GM18519 (cell line): ENCODE measurements at regions not wholly inside any gene's neighbourhood (a gene's known extent, or its start where the extent isn't known, plus 50 kb on each side); places are given as distances from the start of the nearest gene placed in this dataset.
"Not testable (repeated sequence)": the region's sequence is repeated elsewhere in the genome, so short reads cannot be mapped to it uniquely, and the experiment has no call there.

Experiments used
- ATAC-seq: cut with Tn5 transposase; IDR thresholded peaks from one replicate; pipeline ENCODE4 v1.9.1; 2021; ENCODE audit warnings: mild to moderate bottlenecking, moderate library complexity; ENCODE audit not compliant: unreplicated experiment, low FRiP score

DNA sequence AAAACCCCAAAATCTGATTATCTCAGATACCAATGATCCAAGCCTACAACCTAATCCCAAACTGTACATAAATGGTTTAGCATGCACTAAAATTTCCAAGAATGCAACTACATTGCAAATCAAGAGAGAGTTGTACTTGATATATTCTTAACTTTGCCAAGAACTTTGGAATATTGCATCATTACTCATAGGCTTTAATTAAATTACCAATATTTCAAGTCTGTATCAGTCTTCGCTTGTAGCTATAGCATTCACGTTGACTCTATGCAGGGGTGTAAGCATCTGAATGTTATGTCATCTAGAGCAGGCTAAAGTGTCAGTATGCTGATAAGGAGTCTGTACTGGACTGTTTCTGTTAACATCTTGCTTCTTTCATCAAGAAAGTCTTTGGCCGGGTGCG, 56.3 kb downstream of the FOXI3 start:
- no peak for ATAC-seq

DNA sequence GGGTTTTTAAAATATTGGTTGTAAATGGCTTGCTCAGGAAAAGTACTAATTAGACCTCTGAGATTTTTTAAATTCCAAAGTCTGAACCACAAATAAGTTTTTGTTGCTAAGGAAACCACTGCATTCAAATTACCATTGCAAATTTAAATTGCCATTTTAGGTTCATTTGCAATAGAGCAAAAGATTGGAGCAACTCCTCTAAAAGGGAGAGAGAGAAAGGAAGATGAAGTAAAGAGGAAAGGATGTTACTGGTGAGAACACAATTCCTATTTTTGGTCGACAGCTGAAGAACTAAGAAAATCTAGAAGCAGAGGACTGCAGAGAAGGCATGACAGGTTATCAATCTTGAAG, 74.9 kb downstream of the FOXI3 start:
- ATAC-seq: no peak

DNA sequence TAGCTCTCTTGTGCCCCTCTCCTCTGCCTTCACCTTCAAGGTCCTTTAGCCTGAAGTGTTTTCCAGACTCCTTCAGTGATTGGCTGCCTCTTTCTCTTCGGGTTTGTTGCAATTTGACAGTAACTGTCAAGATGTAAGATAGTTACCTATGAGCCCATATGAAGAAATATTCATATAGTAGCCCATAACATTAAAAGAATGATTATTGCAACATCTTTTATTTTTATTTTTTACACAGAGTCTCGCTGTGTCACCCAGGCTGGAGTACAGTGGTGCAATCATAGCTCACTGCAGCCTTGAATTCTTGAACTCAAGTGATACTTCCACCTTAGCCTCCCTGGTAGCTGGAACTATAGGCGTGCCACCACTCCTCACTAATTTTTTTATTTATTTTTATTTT, 80.5 kb downstream of the FOXI3 start:
- no peak for ATAC-seq

DNA sequence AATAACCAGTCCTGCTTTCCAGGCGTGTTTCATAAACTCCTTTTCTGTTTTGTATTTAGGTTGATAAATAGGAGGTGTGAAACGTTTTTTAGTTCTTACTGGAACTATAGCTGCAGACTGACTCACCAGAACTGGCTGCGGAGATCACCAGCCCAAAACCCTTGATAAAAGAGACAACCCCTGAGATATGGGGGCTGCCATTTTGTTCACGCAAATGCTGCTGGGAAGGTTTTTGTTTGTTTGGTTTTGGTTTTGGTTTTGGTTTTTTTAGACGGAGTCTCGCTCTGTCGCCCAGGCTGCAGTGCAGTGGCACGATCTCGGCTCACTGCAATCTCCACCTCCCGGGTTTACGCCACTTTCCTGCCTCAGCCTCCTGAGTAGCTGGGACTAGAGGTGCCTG, 87.1 kb downstream of the FOXI3 start:
- not testable (repeated sequence) for ATAC-seq

DNA sequence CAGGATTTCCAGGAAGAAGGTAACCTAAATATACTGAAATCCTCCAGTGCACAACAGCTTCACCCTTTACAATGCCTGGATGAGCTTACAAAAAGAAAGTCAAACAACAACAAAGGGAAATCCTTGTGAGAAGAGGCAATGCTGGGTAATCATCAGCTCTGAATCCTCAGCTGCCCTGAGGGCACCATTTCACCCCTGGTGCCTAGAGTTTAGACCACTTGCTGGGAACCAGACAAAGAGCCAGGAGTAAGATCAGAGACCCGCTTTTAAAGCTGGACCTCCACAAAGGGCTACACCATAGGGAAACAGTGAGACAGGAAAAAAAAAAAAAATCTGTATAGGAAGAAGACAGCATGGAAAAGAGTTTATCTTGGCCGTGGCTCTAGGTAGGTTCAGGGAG, 97.0 kb downstream of the FOXI3 start:
- no peak for ATAC-seq

DNA sequence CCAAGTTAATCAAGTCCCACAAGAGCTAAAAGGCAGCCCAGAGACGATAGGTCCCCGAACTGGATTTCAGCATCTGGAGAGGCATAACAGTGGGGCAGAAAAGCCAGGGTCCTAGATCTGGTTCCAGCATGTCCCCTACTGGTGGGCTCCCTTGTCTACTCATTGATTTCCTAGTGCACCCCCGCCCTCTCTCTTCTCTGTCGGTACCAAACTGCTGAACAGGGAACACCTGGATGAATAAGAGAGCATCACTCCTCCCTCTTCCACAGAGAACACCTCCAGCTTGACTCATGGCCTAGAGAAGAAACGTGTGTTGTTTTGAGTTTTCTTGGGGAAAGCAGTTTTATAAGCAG, 101.3 kb downstream of the FOXI3 start:
- no peak for ATAC-seq

DNA sequence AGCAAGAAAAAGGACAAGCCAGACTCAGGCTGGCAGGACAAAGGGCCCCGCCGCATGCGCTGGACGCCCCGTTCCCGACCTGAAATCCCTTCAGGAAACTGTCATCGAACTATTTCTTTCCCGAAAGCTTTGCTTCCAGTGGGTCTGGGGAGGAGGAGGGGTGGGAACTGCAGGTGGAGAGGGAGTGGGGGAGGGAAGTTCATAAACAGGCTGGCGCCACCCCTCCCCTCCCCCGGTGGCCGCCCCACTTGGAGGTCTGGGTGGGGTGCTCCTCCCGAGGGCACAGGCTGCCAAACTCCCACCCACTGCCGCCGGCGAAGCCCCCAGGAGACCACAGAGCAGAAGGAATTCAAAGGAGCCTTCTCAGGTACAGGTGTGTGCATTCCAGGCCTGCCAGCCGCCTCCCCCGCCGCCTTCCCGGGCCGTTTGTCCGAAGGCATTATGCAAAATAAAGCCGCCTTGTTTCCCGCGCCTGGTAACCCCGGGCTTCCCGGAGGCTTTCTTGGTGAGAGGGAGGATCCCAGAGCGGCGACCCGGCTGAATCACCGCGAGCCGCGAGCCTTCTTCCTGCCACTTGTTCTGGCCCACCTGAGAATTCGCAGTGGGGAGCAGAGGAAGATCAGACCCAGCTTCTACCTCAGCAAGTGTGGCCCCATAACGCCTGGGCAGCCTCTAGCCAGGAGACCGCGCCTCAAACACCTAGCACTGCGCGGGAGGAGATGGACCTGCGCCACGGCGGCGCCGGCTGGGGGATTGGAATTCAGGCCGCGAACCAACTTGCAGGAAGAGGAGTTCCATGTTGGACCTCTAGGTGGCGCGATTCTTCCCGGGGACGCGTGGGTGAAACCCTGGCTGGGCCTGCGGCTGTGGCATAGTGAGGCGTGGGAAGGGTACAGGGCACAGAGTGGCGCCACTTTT, 101.9 kb downstream of the FOXI3 start:
- peak; percentile 65 for ATAC-seq

DNA sequence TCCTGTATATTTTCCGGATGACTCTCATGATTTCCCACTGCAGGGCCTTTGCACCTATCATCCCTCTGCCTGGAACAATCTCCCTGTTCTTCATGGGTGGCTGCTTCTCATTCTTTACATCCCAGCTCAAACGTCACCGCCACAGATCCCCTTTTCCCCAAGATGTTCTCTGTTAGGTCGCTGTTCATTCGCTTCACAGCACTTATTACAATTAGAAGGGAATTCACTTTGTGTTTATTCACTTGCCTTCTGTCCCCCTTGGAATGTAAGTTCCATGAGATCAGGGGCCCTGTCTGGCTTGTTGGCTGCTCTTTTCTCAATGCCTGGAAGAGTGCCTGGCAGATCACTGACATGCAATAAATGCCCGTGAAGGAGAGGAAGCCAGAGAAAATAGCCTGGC, 106.7 kb downstream of the FOXI3 start:
- no peak for ATAC-seq

DNA sequence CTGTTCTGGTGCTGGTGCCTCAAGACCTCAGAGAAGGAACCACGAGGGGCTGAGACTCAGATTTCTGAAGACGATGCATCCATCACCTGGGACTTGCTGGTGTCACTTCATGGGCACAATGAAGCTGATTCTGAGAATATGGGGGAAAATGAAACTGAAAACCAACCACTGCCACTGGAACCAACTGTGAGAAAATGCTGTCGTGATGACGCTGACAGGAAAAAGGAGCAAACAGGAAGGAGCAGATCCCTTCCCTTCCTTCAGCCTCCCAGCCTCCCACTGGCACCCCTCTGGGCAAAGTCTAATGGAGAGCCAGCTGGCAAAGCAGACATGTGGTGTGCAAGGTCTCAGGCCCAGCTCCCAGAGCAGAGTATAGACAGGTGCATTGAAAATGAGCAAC, 109.7 kb downstream of the FOXI3 start:
- ATAC-seq: no peak

DNA sequence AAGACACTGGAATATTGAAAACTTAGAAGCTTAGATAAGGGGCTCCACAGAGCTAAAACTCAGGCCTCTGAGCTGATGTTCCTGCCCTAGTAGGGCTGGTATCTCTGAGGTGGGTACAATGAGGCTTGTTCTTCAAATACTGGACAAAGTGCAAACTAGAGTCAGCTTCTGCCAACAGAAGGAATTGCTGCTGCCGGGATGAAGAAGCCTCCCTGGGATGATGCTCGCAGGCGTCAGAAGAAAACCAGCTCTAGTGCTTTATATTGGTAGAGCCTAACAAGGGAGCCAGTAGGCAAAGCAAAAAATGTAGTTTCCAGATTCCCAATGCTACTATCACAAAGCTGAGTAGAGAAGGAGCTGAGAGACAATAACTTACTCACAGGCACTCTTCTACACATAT, 118.1 kb downstream of the FOXI3 start:
- no peak for ATAC-seq

DNA sequence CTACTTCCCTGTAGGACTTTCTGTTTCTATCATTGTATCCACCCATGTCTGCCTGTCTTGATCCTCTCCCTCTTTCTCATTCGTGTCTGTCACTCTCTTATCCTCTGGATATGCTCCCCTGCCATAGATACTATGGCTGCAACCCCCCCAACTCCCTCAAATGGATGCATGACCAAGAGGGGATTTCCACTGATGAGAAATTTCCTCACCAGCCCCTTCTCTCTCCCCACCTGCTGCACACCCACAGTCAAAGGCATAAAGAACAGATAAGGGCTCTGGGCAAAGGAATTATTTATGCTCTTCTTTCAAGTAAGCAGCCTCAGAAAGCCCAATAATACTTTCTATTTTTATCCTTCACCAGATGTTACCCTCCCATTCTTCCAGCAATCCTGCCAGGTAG, 121.3 kb downstream of the FOXI3 start:
- no peak for ATAC-seq

DNA sequence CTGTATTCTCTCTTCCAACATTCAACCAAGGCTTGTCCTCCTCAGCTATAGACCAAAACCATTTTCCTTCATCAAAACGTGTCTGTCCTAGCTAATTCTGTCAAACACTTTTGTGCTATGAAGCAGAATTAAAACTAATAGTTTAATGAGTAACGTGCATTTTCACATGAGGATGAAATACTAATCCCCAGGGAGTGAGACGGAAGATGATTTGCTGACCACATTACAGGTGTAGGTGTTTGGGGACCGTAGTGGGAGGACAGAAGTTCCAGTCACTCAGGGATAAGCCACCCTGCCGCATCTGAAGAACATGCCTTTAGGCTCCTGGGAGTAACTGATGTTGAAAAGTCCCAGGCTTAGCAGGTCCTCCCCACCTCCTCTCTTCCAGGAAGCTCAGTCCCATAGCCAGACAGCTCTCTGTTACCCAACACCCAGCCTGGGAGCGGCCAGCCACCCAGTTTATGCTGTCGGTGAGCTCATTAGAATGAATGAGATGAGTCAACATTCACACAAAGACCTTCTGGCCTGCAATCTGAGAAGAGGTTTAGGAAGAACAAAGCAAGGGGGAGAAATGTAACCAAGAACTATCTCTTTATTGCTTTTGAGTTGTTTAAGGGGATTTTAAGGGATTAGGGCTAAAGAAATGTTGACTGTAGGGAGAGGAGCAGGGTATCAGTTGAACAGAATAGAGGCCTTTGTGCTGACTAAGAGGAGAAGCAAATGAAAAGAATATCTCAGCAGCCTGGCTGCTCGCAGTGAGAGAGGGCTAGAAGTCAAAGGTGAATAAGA, 122.5 kb downstream of the FOXI3 start:
- peak; percentile 49 for ATAC-seq

DNA sequence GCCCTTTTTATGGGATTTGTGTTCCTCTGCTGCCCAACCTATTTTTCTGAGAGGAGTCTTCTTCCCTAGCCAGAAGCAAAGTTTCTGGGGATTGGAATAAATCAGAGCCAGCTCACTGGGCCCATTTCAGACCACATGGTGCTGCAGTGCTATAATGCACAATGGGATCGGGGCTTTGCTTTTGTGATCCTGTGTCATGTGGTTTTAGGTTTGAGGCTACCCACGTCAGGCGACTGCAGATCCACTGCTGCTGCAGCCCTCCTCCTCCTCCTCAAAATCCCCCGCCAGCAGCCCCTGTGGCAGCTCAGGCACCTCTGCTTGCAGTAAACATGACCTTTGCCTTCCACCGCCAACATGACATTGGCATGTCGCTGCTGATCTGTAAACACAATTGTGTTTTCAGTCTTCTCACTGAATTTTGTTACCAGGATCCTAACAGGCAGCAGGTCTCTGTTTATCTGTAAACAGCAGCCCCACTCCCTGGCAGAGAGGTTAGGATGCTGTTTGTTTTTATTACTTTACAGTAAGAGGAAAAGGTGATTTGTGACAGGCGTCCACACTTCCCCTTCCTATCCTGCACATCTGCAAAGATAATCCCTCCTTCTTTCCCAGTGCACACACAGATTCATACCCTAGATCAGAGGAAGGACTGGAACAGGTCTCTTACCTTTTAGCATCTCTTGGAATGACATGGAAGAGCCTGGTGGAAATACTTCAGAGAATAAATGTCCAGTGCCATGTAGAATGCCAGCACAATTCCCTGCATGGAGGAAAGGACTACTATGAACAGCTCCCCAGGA, 130.8 kb downstream of the FOXI3 start:
- ATAC-seq: no peak

DNA sequence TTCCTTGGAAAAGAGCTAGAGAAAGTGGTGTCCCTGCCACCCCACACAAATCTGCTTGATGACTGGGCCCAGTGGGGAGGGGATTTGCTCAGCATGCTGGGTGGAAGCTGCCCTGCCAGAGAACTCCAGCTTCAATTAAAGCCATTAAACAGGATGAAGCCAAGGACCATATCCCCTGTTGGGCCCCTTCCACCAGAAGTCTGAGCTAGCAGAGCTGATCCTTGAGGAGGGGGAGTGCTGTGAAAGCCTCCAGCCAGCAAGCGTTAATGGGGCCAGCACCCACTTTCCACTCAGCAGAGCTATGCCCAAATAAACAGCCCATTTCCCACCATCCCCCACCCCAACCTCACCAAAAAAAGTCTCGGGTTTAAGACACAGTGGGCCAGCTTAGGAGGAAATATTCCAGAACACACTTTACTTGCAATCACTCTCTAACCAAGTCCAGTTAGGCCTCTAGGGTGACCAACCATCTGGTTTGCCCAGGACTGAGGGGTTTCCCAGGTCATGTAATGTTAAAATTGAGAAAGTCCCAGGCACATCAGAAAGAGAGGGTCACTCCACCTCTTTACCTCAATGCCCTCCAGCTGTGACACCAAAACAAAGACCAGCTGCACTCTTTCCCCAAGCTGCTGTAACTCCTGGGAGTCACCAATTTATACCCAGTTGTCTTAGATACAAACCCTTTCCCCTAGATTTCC, 132.3 kb downstream of the FOXI3 start:
- ATAC-seq: no peak

DNA sequence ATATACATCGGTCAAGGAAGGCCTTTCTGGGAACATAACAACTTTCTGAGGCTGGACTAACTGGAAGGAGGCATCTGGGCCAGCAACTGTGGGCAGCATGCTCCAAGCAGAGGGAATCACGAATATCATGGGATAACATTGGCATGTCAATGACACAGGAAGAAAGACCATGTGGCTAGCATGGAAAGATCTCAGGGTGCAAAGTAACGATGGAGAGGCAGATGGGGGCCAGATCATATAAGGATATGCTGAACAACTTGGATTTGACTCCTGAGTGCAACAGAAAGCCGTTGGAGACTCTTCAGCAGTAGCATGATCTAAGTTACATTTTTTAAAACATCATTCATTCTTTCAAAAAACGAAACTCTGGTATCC, 133.6 kb downstream of the FOXI3 start:
- ATAC-seq: no peak

DNA sequence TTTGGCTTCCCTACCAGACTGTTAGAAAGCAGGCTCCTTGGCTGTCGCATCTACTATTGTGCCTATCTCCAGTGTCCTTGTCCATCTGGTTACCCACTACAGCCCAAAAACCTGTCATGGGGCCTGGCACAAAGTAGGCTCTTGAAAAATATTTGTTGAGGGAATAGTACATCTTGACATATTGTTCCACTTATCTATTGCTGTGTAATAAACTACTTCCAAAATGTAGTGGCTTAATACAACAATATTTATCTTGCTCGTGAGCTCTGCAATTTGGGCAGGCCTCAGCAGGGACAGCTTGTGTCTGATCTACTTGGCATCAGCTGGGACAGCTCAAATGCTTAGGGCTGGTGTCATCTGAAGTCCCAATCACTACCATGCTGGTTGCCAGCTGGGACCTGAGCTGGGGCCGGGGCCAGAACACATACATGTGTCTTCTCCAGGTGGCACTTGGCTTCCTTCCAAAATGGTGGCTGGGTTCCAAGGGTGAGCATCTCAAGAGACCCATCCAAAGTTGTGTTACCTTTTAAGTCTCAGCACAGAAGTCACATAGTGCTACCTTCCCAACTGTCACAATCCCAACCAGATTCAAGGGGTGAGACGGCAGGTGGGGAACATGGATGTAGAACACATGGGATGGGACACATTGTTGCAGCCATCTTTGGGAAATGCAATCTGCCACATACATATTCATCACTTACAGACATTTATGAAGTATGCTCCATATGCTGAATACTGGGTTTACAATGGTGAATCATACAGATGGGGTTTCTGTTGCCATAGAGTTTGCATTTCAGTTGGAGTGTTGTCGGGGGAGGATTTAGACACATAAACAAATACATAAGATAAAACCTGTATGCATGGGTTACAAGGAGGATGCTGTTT, 134.2 kb downstream of the FOXI3 start:
- no peak for ATAC-seq

DNA sequence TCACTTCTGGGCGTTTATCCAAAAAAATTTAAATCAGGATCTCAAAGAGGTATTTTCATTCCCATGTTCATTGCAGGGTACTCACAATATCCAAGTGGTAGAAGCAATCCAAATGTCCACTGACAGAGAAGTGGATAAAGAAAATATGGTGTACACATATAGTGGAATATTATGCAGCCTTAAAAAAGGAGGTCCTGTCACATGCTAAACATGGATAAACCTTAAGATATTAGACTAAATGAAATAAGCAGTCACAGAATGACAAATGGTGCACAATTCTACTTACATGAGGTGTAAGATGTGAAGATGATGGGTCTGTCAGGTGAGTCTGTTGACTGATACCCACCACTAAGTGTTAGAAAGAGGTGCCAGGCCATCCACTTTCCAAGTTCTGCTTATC, 140.6 kb downstream of the THNSL2 start:
- ATAC-seq: no peak

DNA sequence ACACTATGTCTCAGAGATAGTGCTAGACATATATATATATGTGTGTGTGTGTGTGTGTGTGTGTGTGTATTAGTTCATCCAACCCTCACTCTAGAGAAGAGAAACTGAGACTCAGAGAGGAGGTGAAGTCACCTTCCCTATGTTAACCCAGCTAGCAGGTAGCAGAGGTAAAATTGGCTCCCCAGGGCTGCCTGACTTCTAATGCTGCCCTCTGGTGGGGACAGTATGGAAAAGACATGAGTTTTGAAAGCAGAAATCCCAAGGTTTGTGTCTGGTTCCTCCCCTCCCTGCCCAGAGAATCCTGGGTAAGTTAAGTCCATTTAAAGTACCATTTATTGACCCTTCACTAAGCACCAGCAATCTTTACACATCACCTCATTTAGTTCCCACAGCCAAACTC, 137.7 kb downstream of the THNSL2 start:
- no peak for ATAC-seq

DNA sequence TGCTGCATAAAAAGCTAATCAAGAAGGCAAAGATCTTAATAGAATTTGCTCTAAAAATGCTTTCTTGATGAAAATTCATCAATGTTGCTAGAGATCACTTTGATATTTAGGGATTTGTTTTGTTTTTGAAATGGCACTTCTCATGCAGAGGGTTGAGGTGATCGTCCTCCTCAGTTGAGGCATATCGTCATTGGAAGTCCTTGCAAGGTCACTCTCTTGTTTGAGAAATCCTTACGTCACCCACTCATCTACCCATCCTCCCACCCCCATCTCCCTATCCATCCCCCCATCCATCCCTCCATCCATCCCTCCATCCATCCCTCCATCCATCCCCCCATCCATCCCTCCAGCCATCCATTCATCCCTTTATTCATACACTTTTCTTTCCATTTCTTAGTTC, 133.7 kb downstream of the THNSL2 start:
- no peak for ATAC-seq

DNA sequence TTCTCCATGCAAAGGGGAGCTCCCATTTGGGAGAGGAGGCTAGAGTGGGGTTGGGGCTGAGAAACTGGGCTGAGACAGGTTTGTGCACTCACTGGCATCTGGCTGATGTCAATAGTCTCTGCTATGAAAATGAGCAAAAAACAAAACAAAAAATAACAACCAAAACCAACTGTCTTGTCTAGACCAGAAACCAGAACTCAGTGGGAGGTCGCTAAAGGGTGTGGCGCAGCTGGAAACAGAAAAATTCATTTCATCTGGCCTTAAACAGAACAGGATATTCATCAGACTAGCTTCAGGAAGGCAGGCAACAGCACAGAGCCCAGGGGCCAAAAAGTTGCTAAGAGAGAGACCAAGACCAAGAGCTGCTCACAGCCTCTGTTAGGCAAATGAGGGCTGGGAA, 126.1 kb downstream of the THNSL2 start:
- no peak for ATAC-seq
